ENCODE measurements at regions not wholly inside any gene's neighbourhood (a gene's known extent, or its start where the extent isn't known, plus 50 kb on each side); places are given as distances from the start of the nearest gene placed in this dataset.
"Not testable (repeated sequence)": the region's sequence is repeated elsewhere in the genome, so short reads cannot be mapped to it uniquely, and the experiment has no call there.

- FAIRE-seq: no peak
- no peak for DNase-seq (ENCODE audit: low spot score)
These were observed 230.8 kb downstream of the ZNF608 start for GRCh38 chr5:124515497-124516245.

DNA sequence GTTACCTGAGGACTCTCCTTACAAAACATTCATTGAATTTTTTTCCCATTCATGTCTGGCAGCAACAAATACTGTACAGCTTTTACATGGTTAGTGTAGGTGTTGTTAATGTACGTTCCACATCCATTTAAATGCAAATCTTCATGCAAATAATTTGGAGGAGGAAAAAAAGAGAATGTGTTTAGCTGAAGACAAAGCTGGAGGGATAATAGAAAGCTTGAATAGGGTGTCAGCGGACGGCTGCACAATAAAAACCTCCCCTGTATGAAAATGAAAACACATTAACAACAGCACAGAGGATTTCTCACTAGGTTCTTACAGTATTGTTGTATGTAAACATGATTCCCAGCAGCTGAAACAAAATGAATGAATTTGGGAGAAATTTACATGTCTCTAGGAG is 231.5 kb downstream of the ZNF608 start:
- FAIRE-seq (no peak), DNase-seq (ENCODE audit: low spot score) (no peak)

- no peak for FAIRE-seq
- no peak for DNase-seq (ENCODE audit: low spot score)
These were observed 233.3 kb downstream of the ZNF608 start for GRCh38 chr5:124512952-124513632.

DNA sequence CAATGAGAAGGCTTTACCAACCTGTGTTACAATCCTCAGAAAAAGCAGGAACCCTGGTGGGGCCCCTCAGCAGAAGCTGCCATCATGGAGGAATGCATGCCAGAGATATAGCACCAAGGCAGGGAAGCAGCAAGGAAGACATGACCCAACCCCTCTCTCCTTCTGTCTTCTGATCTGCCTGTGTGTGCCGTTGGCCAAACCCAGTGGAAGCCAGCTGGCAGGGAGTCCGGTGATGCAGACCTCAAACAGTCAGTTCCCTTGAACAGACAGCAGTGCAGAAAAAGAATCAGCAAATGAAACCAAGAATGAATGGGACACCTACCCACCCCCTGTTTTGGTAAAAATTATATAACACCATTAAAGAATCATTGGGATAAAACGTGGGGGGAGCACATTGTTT is 234.2 kb downstream of the ZNF608 start:
- FAIRE-seq (no peak), DNase-seq (ENCODE audit: low spot score) (no peak)

DNA sequence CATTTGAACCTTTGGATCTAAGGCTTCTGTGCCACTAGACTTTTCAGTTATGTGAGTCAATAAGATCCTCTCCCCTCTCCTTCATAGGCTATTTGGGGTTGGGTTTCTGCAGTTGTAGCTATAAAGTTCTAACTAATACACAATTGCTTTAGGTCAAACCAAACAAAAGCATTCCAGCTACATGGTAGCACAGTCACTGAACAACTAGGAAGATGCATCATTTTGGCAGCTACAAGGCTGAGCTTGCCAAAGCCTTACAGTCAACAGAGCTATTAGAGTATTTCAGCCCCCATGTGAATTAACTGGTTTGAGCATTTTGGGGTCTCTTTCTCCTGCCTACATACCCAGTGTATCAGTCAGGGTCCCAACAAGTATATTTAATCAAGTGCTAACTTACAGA is 234.6 kb downstream of the ZNF608 start:
- DNase-seq (ENCODE audit: low spot score) (no peak), FAIRE-seq (no peak)

GRCh38 chr5:124507688-124508087 is 238.8 kb downstream of the ZNF608 start:
- no peak for FAIRE-seq
- no peak for DNase-seq (ENCODE audit: low spot score)

DNA sequence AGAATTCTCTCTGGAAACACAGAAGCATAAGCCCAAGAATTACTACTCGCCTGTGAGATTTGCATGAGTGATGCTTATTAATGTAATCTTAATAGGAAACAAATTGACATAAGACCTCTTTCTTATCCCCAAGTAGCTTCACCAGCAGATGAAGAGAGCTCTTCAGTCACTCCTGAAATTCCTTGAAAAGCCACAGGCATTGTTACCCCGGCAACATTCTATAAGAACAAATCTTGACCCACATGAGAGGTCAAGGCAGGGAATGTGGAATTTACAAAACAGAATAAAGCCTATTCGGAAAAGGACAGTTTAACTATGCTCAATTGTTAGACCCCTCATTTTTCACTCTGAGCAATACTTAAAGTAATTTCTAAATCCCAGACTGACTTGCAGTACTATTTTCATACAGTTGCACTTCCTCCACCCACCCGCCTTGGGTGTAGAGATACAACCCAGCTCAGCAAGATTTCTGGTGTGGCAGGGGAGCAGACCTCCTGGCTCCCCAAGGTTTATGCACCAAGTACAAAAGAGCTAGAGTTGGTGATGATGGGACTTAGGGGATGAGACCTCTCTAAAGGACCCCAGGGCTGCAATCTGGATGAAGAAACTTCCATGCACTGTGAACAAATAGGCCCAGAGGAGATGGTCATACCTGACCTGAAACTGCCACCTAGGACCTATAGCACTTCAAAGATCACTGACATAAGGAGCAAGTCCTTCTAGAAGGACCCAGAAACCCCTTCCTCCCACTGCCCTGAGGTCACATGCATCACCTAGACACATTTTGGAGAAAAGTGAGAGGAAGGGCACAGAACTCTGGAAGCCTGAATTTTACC is 242.1 kb downstream of the ZNF608 start:
- DNase-seq (ENCODE audit: low spot score) (no peak), FAIRE-seq (no peak)

DNA sequence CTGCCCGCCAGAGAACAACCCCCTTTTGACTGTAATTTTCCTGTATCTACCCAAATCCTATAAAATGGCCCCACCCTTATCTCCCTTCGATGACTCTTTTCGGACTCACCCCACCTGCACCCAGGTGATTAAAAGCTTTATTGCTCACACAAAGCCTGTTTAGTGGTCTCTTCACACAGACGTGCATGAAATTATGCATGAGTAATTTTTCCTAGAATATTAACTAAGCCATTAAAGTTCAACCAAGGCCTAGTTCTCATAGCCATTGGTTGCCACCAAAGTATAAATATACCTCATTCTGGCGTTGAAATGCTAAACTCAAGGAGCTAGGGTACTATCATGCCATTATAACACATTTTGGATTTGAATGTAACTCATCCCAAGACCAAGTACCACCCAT is 243.9 kb downstream of the ZNF608 start:
- no peak for FAIRE-seq
- DNase-seq (ENCODE audit: low spot score): no peak

DNA sequence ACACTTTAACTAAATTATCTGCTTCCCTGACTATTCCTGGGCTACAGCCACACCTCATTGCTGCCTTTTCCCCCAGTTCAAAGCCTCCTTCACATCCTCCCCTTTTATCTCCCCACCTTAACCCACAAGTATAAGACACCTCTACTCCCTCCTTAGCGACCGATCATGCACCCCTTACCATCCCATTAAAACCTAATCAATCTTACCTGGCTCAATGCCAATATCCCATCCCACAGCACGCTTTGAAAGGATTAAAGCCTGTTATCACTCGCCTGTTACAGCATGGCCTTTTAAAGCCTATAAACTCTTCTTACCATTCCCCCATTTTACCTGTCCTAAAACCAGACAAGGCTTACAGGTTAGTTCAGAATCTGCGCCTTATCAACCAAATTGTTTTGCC is 246.6 kb downstream of the ZNF608 start:
- DNase-seq (ENCODE audit: low spot score); FAIRE-seq: not testable (repeated sequence)

- DNase-seq (ENCODE audit: low spot score); FAIRE-seq: not testable (repeated sequence)
These were observed 249.5 kb downstream of the ZNF608 start for GRCh38 chr5:124496968-124497367.

- FAIRE-seq: no peak
- no peak for DNase-seq (ENCODE audit: low spot score)
These were observed 251.8 kb downstream of the ZNF608 start for GRCh38 chr5:124494540-124495116.

- FAIRE-seq (no peak), DNase-seq (ENCODE audit: low spot score) (no peak)
These were observed 253.8 kb downstream of the ZNF608 start for GRCh38 chr5:124492444-124493224.

DNA sequence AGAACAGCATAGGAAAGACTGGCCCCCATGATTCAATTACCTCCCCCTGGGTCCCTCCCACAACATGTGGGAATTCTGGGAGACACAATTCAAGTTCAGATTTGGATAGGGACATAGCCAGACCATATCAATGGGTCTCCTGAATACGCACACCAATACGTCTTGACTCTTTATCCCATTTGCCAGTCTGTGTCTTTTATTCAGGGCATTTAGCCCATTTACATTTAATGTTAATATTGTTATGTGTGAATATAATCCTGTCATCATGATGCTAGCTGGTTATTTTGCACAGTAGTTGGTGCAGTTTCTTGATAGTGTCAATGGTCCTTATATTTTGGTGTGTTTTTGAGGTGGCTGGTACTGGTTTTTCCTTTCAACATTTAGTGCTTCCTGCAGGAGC is 256.1 kb downstream of the ZNF608 start:
- FAIRE-seq; DNase-seq (ENCODE audit: low spot score): not testable (repeated sequence)

GRCh38 chr5:124481419-124481818 is 265.0 kb downstream of the ZNF608 start:
- no peak for DNase-seq (ENCODE audit: low spot score)
- FAIRE-seq: no peak

GRCh38 chr5:124480964-124481363 is 265.5 kb downstream of the ZNF608 start:
- DNase-seq (ENCODE audit: low spot score) (no peak), FAIRE-seq (no peak)

- FAIRE-seq (no peak), DNase-seq (ENCODE audit: low spot score) (no peak)
These were observed 266.4 kb downstream of the ZNF608 start for GRCh38 chr5:124480022-124480421.

GRCh38 chr5:124478264-124478663 is 268.2 kb downstream of the ZNF608 start:
- FAIRE-seq (no peak), DNase-seq (ENCODE audit: low spot score) (no peak)

DNA sequence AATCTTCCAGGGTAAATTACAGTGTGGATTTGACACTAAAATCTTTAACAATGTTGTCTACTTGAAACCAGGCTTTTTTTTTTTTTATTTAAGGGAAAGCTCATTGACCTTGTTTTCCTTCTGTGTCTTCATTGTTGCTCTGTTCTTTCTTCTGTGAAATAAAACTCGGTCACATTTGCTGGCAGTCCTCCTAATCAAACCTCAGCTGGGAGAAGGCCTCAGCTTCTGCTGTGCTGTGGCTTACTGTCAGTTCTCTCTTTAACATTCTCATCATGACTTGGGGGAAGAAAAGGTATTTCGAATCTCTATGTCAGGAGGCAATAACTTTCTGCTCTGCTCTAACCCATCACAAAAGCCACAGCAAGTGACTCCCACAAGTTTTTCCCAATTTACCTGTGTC is 268.9 kb downstream of the ZNF608 start:
- no peak for FAIRE-seq

GRCh38 chr5:124477062-124477461 is 269.4 kb downstream of the ZNF608 start:
- no peak for DNase-seq (ENCODE audit: low spot score)
- FAIRE-seq: no peak

More for the DNA sequence above, 268.9 kb downstream of the ZNF608 start:
- DNase-seq (ENCODE audit: low spot score): no peak

- DNase-seq (ENCODE audit: low spot score): no peak
- no peak for FAIRE-seq
These were observed 271.8 kb downstream of the ZNF608 start for GRCh38 chr5:124474528-124475215.

Measured in RCC 7860 (cell line).